Stimulated activated naive CD8-positive, alpha-beta T cell treated with anti-CD3 and anti-CD28 coated beads, Interleukin-15, Interleukin-2, amounts not matched to agents 100 ng/mL and 50 ng/mL, for 24 hours (primary cell): ENCODE measurements at regions not wholly inside any gene's neighbourhood (a gene's known extent, or its start where the extent isn't known, plus 50 kb on each side); places are given as distances from the start of the nearest gene placed in this dataset.
A peak's percentile ranks its signal among the peaks of the same experiment; 100 is the strongest.

Experiments used
- H3K27ac Mint-ChIP-seq: one replicate; pipeline ENCODE4 v1.8.0; 2021; ENCODE audit warnings: mild to moderate bottlenecking, mixed read lengths
- H3K27me3 Mint-ChIP-seq: one replicate; pipeline ENCODE4 v1.8.0; 2021; ENCODE audit warnings: mixed read lengths
- H3K36me3 Mint-ChIP-seq: one replicate; pipeline ENCODE4 v1.8.0; 2021; ENCODE audit warnings: low read depth, mixed read lengths
- H3K4me1 Mint-ChIP-seq: one replicate; pipeline ENCODE4 v1.8.0; 2021; ENCODE audit warnings: low read depth, mixed read lengths
- H3K4me3 Mint-ChIP-seq: one replicate; pipeline ENCODE4 v1.8.0; 2021; ENCODE audit warnings: mild to moderate bottlenecking, mixed read lengths
- H3K9me3 Mint-ChIP-seq: one replicate; pipeline ENCODE4 v1.8.0; 2021; ENCODE audit warnings: mixed read lengths

DNA sequence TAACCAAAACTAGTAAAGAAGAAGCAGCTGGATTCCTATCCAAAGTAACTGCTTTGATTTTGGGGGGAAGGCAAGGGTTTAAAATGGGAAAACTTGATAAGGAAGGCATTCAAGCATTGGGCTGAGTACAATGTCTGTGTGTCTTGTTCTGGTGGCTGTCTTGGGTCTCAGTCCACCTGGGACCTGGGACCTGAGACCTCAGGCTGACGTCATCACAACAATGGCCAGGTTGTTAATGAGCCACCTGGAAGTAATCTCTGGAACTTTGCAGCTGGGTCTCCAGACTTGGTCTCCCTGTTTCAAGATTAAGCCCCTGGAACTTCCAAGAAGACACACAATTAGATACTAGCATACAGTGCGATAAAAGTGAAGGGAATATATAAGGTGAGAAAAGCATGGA, 157.5 kb downstream of the PIK3R1 start:
- no peaks in the 10 kb centered on the region for H3K27me3 Mint-ChIP-seq
- H3K36me3 Mint-ChIP-seq = no peaks in the 10 kb centered on the region
- H3K9me3 Mint-ChIP-seq = no peaks in the 10 kb centered on the region
- no peak overlapping the region for H3K27ac Mint-ChIP-seq
- H3K4me3 Mint-ChIP-seq = no peak overlapping the region
- H3K4me1 Mint-ChIP-seq = peaks cover 44% of the 10 kb centered on the region

DNA sequence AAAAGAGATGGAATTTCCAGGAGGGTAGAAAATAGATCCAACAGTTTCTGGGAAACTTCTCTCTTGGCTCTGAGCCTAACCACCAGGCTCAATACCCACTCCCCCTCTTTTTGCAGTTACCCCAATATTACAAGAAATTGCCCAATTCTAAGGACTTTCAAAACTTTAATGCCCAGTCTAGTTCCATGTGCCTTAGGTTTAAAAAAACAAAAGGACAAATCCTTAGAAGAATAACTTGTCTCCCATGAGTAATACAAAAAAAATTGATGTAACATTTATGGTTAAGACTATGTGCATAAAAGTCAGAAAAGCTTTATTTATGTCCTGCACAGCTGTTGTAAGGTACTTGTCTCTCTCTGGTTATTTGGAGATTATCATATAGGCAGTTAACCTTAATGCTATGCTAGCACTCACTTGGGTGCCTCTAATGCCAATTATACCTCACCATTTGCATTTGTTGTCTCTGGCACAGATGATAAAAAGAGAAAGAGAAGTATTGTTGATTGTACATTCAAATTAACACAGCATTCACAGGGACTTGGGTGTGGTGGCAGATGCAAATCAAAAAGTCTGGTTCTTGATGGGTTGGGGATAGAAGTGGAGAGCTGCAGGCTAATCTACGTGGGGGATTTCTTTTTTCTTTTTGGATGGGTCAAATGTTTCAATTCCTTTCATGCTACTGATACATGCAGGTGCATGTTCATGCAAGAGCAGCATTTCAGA, 159.4 kb downstream of the PIK3R1 start:
- Mint-ChIP-seq H3K27me3 (no peaks in the 10 kb centered on the region), H3K4me1 (peaks cover 42% of the 10 kb centered on the region), H3K4me3 (no peak overlapping the region), H3K36me3 (no peaks in the 10 kb centered on the region), H3K27ac (no peak overlapping the region), H3K9me3 (no peaks in the 10 kb centered on the region)

DNA sequence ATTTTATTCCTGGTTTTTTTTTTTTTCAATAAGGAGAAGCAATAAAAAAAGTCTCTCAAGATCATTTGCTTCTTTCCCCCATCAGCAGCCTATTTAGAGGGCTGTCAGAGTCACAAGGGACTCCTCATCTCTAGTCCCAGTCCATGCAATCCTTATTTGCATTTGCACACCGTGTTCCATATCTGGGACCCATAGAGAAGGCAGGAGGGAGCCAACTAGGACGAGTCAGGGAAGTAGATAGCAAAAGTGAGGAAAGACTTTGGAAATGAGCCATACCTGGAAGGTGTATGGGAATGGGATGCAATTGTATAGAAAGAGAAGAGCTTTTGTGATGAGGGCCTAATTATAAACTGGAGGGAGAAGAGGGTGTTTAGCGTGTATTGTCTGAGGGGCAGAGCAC, 160.0 kb downstream of the PIK3R1 start:
- Mint-ChIP-seq H3K4me3 (no peak overlapping the region), H3K27me3 (no peaks in the 10 kb centered on the region), H3K4me1 (peaks cover 42% of the 10 kb centered on the region), H3K36me3 (no peaks in the 10 kb centered on the region), H3K9me3 (no peaks in the 10 kb centered on the region), H3K27ac (no peak overlapping the region)

- H3K4me3 Mint-ChIP-seq = no peak overlapping the region
- H3K36me3 Mint-ChIP-seq = no peaks in the 10 kb centered on the region
- no peaks in the 10 kb centered on the region for H3K27me3 Mint-ChIP-seq
- H3K27ac Mint-ChIP-seq = no peak overlapping the region
- no peaks in the 10 kb centered on the region for H3K9me3 Mint-ChIP-seq
- H3K4me1 Mint-ChIP-seq = peaks cover 51% of the 10 kb centered on the region
Measured at GRCh38 chr5:68376935-68377334, 161.4 kb downstream of the PIK3R1 start.

DNA sequence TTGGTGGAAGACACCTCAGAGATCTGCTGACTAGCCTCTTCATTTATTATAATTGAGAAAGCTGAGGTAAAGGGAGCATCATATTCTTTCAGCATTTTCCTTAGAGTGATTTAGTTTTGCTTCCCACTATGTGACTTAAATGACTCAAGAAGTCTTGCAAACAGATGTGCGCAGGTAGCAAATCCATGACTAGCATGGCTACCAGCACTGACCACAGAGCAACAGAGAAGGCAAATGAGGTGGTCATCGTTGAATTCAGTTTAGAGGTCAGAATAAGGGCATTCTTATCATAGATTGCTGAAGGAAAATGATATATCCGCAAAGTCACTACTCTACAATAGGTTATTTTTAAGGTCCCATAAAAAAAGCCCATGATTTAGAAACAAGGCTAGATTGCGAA, 162.2 kb downstream of the PIK3R1 start:
- Mint-ChIP-seq H3K27ac (no peak overlapping the region), H3K27me3 (no peaks in the 10 kb centered on the region), H3K36me3 (no peaks in the 10 kb centered on the region), H3K4me1 (peaks cover 53% of the 10 kb centered on the region), H3K4me3 (no peak overlapping the region), H3K9me3 (peaks cover 4% of the 10 kb centered on the region)

DNA sequence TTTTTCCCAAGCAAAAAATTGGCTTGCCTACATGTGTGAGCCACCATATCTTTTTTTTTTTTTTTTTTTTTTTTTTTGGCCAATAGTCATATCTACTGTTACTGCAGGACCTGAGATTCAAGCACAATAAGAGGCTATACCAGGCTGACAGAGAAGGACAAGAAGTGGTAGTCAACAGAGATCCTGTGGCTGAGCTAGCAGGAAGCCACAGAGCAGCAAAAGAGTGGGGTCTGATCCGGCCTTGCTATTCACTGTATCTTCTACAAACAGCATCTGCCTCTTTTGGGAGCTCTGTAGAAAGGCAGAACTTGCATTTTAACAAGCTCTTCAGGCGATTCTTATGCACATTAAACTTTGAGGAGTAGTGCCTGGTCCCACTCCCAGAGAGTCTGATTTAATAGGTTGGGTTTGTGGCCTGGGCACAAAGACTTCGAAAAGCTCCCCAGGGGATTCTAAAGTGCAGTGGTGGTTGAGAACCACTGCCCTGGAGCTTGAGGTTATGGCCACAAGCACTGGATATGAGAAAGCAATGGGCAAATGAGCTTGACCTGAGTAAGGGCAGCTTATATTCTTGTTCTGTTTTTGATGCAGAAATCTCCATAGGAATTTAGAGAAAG, 162.8 kb downstream of the PIK3R1 start:
- no peak overlapping the region for H3K4me3 Mint-ChIP-seq
- H3K9me3 Mint-ChIP-seq = peaks cover 7% of the 10 kb centered on the region
- H3K36me3 Mint-ChIP-seq = no peaks in the 10 kb centered on the region
- peaks cover 59% of the 10 kb centered on the region for H3K4me1 Mint-ChIP-seq
- H3K27ac Mint-ChIP-seq = no peak overlapping the region
- no peaks in the 10 kb centered on the region for H3K27me3 Mint-ChIP-seq

GRCh38 chr5:68379275-68380036, 163.9 kb downstream of the PIK3R1 start:
- Mint-ChIP-seq H3K27ac (peak overlapping the region; percentile 37), H3K27me3 (no peaks in the 10 kb centered on the region), H3K36me3 (no peaks in the 10 kb centered on the region), H3K9me3 (peaks cover 7% of the 10 kb centered on the region), H3K4me1 (peaks cover 68% of the 10 kb centered on the region), H3K4me3 (no peak overlapping the region)

GRCh38 chr5:68380078-68380477, 164.5 kb downstream of the PIK3R1 start:
- H3K36me3 Mint-ChIP-seq = no peaks in the 10 kb centered on the region
- peak overlapping the region; percentile 66 for H3K27ac Mint-ChIP-seq
- peaks cover 72% of the 10 kb centered on the region for H3K4me1 Mint-ChIP-seq
- H3K4me3 Mint-ChIP-seq = no peak overlapping the region
- H3K27me3 Mint-ChIP-seq = no peaks in the 10 kb centered on the region
- peaks cover 11% of the 10 kb centered on the region for H3K9me3 Mint-ChIP-seq

GRCh38 chr5:68381060-68381459, 165.5 kb downstream of the PIK3R1 start:
- Mint-ChIP-seq H3K9me3 (peaks cover 11% of the 10 kb centered on the region), H3K4me1 (peaks cover 74% of the 10 kb centered on the region), H3K4me3 (no peak overlapping the region), H3K27ac (peak overlapping the region; percentile 58), H3K36me3 (no peaks in the 10 kb centered on the region), H3K27me3 (no peaks in the 10 kb centered on the region)

DNA sequence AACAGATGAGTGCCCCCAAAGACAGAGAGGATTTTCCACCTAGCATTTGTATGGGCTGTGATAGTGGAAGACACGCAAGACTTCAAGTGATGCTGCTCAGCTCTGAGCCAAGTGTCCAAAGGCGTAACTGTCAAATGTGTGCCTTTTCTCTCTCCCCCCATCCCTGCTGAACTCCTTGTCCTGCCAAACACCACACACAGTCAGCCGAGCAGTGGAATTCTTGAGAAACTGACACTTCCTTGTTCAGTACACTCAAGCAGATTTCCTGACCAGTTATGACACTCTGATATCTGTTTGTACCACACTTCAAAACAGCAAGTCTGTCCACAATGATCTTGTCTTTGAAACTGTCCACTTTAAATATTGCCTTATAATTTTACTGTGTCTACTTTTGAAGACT, 166.4 kb downstream of the PIK3R1 start:
- Mint-ChIP-seq H3K27me3 (no peaks in the 10 kb centered on the region), H3K36me3 (no peaks in the 10 kb centered on the region), H3K4me3 (no peak overlapping the region), H3K9me3 (peaks cover 11% of the 10 kb centered on the region), H3K27ac (peak overlapping the region; percentile 10), H3K4me1 (peaks cover 74% of the 10 kb centered on the region)

GRCh38 chr5:68382640-68383039, 167.1 kb downstream of the PIK3R1 start:
- Mint-ChIP-seq H3K36me3 (no peaks in the 10 kb centered on the region), H3K4me1 (peaks cover 73% of the 10 kb centered on the region), H3K9me3 (peaks cover 11% of the 10 kb centered on the region), H3K4me3 (no peak overlapping the region), H3K27me3 (peaks cover 3% of the 10 kb centered on the region), H3K27ac (peak overlapping the region; percentile 53)

- peak overlapping the region; percentile 53 for H3K27ac Mint-ChIP-seq
- peaks cover 61% of the 10 kb centered on the region for H3K4me1 Mint-ChIP-seq
- peaks cover 3% of the 10 kb centered on the region for H3K27me3 Mint-ChIP-seq
- no peak overlapping the region for H3K4me3 Mint-ChIP-seq
- no peaks in the 10 kb centered on the region for H3K36me3 Mint-ChIP-seq
- peaks cover 11% of the 10 kb centered on the region for H3K9me3 Mint-ChIP-seq
Measured at GRCh38 chr5:68383888-68384310, 168.3 kb downstream of the PIK3R1 start.

DNA sequence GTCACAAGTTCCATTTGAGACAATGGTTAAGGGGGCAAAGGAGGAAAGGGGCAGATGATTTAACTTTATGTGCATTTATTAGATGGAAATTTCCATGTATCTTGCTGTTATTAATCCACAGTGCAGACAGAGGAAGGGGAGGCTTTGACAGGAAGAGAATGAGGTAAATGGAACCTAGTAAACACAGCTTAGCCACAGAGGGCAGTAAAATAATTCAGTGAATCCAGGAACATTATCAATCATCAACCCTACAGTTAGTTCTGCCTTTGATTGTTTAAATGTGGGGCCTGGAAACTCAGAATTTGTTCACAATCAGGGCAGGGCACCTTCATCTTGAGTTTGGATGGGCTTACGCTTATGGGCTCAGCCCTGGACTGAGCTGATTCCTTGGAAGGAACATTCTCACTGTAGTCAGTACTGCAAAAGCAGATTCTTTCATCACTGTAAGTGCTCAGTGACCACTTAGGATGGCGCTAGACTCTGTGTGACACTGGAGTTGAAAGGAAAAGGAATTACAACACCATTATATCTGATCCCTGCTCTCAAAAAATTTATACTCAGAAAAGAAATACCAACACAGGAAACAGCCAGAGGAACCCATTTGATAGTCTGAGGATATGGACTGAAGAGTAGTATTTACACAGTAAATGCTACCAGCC, 169.5 kb downstream of the PIK3R1 start:
- Mint-ChIP-seq H3K4me1 (peaks cover 51% of the 10 kb centered on the region), H3K4me3 (no peak overlapping the region), H3K27ac (no peak overlapping the region), H3K36me3 (no peaks in the 10 kb centered on the region), H3K9me3 (peaks cover 11% of the 10 kb centered on the region), H3K27me3 (peaks cover 3% of the 10 kb centered on the region)

DNA sequence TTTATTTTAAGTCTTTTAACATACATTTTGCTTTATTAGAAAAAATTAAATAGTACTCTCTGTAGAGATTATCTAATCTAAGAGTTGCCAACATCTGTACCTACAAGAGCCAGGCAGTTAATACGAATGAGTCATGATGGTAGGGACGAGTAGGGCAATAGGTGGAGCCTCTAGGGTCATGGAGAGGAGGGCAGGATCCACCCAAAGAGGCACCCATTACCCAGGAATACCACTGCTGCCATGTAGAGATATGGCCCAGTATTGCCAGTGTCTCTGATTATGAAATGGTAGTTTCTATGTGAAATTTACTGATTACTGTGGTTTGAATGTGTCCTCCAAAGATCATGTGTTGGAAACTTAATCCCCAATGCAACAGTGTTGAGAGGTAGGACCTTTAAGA, 170.4 kb downstream of the PIK3R1 start:
- H3K27ac Mint-ChIP-seq = no peak overlapping the region

More for the DNA sequence above, 170.4 kb downstream of the PIK3R1 start:
- Mint-ChIP-seq H3K4me1 (peaks cover 43% of the 10 kb centered on the region), H3K9me3 (peaks cover 11% of the 10 kb centered on the region), H3K4me3 (no peak overlapping the region), H3K36me3 (no peaks in the 10 kb centered on the region), H3K27me3 (peaks cover 3% of the 10 kb centered on the region)
